ENCODE measurements at regions not wholly inside any gene's neighbourhood (a gene's known extent, or its start where the extent isn't known, plus 50 kb on each side); places are given as distances from the start of the nearest gene placed in this dataset.

GRCh38 chr5:117041926-117042595 lies 467.4 kb upstream of the SEMA6A start:
- DNase-seq (ENCODE audit: low spot score in 2 of 2) = no peak
- H3K27ac Mint-ChIP-seq (ENCODE audit: low read depth) = no peak overlapping the region
- H3K27me3 Mint-ChIP-seq = no peaks in the 10 kb centered on the region
- H3K4me3 Mint-ChIP-seq = no peak overlapping the region
- H3K36me3 Mint-ChIP-seq (ENCODE audit: insufficient read depth) = no peaks in the 10 kb centered on the region
- no peak for ATAC-seq (replicated peaks; ENCODE audit: extremely low read depth, poor library complexity, severe bottlenecking)
- H3K4me1 Mint-ChIP-seq = no peaks in the 10 kb centered on the region
- peaks cover 6% of the 10 kb centered on the region for H3K9me3 Mint-ChIP-seq

- DNase-seq (ENCODE audit: low spot score in 2 of 2) (no peak), ATAC-seq (replicated peaks; ENCODE audit: extremely low read depth, poor library complexity, severe bottlenecking) (no peak)
- Mint-ChIP-seq H3K9me3 (peaks cover 6% of the 10 kb centered on the region), H3K36me3 (ENCODE audit: insufficient read depth) (no peaks in the 10 kb centered on the region), H3K27ac (ENCODE audit: low read depth) (no peak overlapping the region), H3K4me3 (no peak overlapping the region), H3K27me3 (no peaks in the 10 kb centered on the region), H3K4me1 (no peaks in the 10 kb centered on the region)
Observed at GRCh38 chr5:117039035-117039434, 464.4 kb upstream of the SEMA6A start.

GRCh38 chr5:117027384-117027783 lies 452.8 kb upstream of the SEMA6A start:
- ATAC-seq (replicated peaks; ENCODE audit: extremely low read depth, poor library complexity, severe bottlenecking) (no peak), DNase-seq (ENCODE audit: low spot score in 2 of 2) (no peak)
- no peaks in the 10 kb centered on the region for H3K4me1 Mint-ChIP-seq
- H3K27me3 Mint-ChIP-seq = no peaks in the 10 kb centered on the region
- no peak overlapping the region for H3K4me3 Mint-ChIP-seq
- H3K27ac Mint-ChIP-seq (ENCODE audit: low read depth) = no peak overlapping the region
- H3K36me3 Mint-ChIP-seq (ENCODE audit: insufficient read depth) = no peaks in the 10 kb centered on the region
- peaks cover 5% of the 10 kb centered on the region for H3K9me3 Mint-ChIP-seq

DNA sequence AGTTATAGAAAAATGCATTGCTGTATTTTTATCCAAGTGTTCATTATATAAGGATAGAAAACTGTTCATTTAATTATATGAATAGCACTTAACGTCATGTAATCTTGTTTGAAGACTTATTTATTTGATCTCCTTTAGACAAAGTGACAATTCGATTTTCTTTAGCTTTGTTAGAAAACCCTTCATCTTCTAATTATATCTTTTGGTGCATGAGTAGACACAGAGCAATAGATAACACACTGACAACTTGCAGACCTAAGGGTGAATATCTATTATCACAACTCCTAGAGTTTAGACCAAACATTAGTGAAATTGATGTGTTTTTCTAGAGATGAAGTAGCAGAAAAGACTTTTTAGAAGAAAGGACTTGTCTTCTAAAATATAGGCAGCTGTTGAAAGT lies 446.4 kb upstream of the SEMA6A start:
- ATAC-seq (replicated peaks; ENCODE audit: extremely low read depth, poor library complexity, severe bottlenecking) (no peak), DNase-seq (ENCODE audit: low spot score in 2 of 2) (no peak)
- Mint-ChIP-seq H3K36me3 (ENCODE audit: insufficient read depth) (no peaks in the 10 kb centered on the region), H3K4me1 (no peaks in the 10 kb centered on the region), H3K9me3 (no peaks in the 10 kb centered on the region), H3K27me3 (no peaks in the 10 kb centered on the region), H3K4me3 (no peak overlapping the region), H3K27ac (ENCODE audit: low read depth) (no peak overlapping the region)

DNA sequence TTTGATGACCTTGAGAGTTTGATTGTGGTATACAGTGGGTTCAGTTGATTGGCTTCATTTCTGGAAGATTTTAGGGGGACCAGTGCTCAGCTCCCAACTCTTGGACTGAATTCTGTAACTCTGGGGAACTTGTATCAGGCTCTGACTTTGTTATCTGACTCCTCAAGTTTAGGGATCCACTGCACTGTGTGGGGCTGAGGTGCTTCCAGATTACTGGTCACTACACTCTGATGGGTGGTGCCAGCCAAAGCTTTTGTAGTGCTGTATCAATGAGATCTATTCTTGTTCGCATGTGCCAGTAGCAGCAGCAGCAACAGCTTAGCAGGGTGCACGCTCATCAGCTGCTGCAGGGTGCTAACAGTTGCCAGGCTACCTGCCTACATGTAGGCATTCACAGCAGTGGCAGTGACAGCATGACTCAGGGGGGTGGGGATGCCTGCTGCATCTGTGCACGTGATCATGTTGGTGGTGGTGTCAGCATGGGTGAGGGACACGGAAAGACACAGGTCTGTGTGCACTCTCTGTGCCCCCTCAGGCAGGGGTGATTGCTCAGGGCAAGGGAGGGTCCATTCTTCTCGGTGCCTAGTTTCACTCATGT lies 438.8 kb upstream of the SEMA6A start:
- Mint-ChIP-seq H3K9me3 (peaks cover 22% of the 10 kb centered on the region), H3K36me3 (ENCODE audit: insufficient read depth) (peaks cover 2% of the 10 kb centered on the region), H3K27ac (ENCODE audit: low read depth) (no peak overlapping the region)

GRCh38 chr5:117010574-117010973 lies 436.0 kb upstream of the SEMA6A start:
- H3K4me3 Mint-ChIP-seq = no peak overlapping the region
- ATAC-seq (replicated peaks; ENCODE audit: extremely low read depth, poor library complexity, severe bottlenecking) (no peak), DNase-seq (ENCODE audit: low spot score in 2 of 2) (no peak)
- peaks cover 30% of the 10 kb centered on the region for H3K9me3 Mint-ChIP-seq
- no peak overlapping the region for H3K27ac Mint-ChIP-seq (ENCODE audit: low read depth)
- H3K27me3 Mint-ChIP-seq = no peaks in the 10 kb centered on the region
- peaks cover 2% of the 10 kb centered on the region for H3K36me3 Mint-ChIP-seq (ENCODE audit: insufficient read depth)
- no peaks in the 10 kb centered on the region for H3K4me1 Mint-ChIP-seq

More for the DNA sequence above, 438.8 kb upstream of the SEMA6A start:
- no peak overlapping the region for H3K4me3 Mint-ChIP-seq
- DNase-seq (ENCODE audit: low spot score in 2 of 2) (no peak), ATAC-seq (replicated peaks; ENCODE audit: extremely low read depth, poor library complexity, severe bottlenecking) (no peak)
- no peaks in the 10 kb centered on the region for H3K27me3 Mint-ChIP-seq
- no peaks in the 10 kb centered on the region for H3K4me1 Mint-ChIP-seq

GRCh38 chr5:116998024-116998423 lies 423.4 kb upstream of the SEMA6A start:
- no peak overlapping the region for H3K4me3 Mint-ChIP-seq
- H3K27me3 Mint-ChIP-seq = no peaks in the 10 kb centered on the region
- no peak overlapping the region for H3K27ac Mint-ChIP-seq (ENCODE audit: low read depth)
- DNase-seq (ENCODE audit: low spot score in 2 of 2) (no peak), ATAC-seq (replicated peaks; ENCODE audit: extremely low read depth, poor library complexity, severe bottlenecking) (no peak)
- H3K4me1 Mint-ChIP-seq = no peaks in the 10 kb centered on the region
- no peaks in the 10 kb centered on the region for H3K36me3 Mint-ChIP-seq (ENCODE audit: insufficient read depth)
- H3K9me3 Mint-ChIP-seq = no peaks in the 10 kb centered on the region

DNA sequence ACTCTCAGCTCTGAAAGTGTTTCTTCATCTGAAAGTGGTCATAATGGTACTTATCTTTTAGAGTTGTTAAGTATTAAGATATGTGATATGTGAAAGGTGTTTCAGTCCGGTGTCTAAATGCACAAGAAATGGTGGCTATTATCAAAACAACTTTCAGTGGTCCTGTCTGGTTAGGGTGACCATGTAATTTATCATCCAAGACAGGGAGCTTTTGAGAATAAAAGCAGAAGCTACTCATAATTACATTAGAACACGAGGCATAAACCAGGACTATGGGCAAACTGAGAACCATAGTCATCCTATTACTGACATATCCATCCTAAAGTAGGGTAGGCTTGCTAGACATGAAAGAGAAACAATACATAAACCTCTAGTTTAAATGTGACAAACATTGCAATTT lies 418.1 kb upstream of the SEMA6A start:
- Mint-ChIP-seq H3K9me3 (no peaks in the 10 kb centered on the region), H3K4me1 (no peaks in the 10 kb centered on the region)
- ATAC-seq (replicated peaks; ENCODE audit: extremely low read depth, poor library complexity, severe bottlenecking) = no peak

DNA sequence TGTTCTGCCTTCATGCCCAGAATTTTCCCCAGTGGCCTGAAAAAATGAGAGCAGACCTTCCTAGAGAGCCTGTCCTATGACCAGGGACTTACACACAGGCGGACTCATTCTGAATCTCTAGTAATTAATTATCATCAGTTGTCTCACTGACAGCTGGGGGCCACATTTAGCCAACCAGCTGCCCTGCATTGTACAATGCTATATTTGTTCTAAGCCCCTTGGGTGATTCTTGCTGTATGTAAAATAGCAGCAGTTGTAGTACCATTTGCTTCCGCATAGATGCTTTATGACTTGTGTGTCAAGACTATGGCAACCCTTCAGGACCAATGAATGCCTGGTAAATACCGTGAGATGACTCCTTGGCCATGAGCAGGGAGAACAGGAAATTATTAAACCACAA lies 415.4 kb upstream of the SEMA6A start:
- H3K36me3 Mint-ChIP-seq (ENCODE audit: insufficient read depth) = no peaks in the 10 kb centered on the region

More for the DNA sequence above, 418.1 kb upstream of the SEMA6A start:
- H3K4me3 Mint-ChIP-seq = no peak overlapping the region
- H3K27ac Mint-ChIP-seq (ENCODE audit: low read depth) = no peak overlapping the region
- H3K36me3 Mint-ChIP-seq (ENCODE audit: insufficient read depth) = no peaks in the 10 kb centered on the region
- no peak for DNase-seq (ENCODE audit: low spot score in 2 of 2)
- H3K27me3 Mint-ChIP-seq = no peaks in the 10 kb centered on the region

GRCh38 chr5:116982035-116982434 lies 407.4 kb upstream of the SEMA6A start:
- Mint-ChIP-seq H3K36me3 (ENCODE audit: insufficient read depth) (no peaks in the 10 kb centered on the region), H3K9me3 (peaks cover 6% of the 10 kb centered on the region), H3K4me1 (no peaks in the 10 kb centered on the region), H3K4me3 (no peak overlapping the region), H3K27me3 (no peaks in the 10 kb centered on the region), H3K27ac (ENCODE audit: low read depth) (no peak overlapping the region)
- no peak for DNase-seq (ENCODE audit: low spot score in 2 of 2)
- no peak for ATAC-seq (replicated peaks; ENCODE audit: extremely low read depth, poor library complexity, severe bottlenecking)

More for the DNA sequence above, 415.4 kb upstream of the SEMA6A start:
- no peak for DNase-seq (ENCODE audit: low spot score in 2 of 2)
- no peak for ATAC-seq (replicated peaks; ENCODE audit: extremely low read depth, poor library complexity, severe bottlenecking)
- Mint-ChIP-seq H3K4me3 (no peak overlapping the region), H3K4me1 (no peaks in the 10 kb centered on the region), H3K27me3 (no peaks in the 10 kb centered on the region), H3K27ac (ENCODE audit: low read depth) (no peak overlapping the region), H3K9me3 (peaks cover under 1% of the 10 kb centered on the region)

DNA sequence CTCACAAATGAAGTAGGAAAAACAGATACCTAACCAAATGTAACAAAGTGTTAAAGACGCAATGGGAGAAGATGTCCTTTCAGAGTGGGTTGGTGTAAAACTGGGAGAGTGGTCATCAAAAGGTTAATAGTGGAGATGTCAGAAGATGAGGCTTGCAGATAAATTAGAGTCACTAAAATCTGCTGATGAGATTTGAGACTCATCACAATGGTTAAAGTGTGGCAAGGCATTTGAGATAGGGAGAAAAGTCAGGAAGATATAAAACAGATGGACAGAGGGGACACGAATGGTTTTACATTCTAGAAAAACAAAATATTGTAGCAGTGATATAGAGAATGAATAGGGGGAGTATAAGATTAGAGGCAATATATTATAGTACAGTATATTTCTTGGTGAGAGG lies 406.0 kb upstream of the SEMA6A start:
- Mint-ChIP-seq H3K27me3 (no peaks in the 10 kb centered on the region), H3K4me3 (no peak overlapping the region), H3K9me3 (peaks cover 6% of the 10 kb centered on the region), H3K36me3 (ENCODE audit: insufficient read depth) (no peaks in the 10 kb centered on the region), H3K27ac (ENCODE audit: low read depth) (no peak overlapping the region), H3K4me1 (no peaks in the 10 kb centered on the region)
- ATAC-seq (replicated peaks; ENCODE audit: extremely low read depth, poor library complexity, severe bottlenecking) (no peak), DNase-seq (ENCODE audit: low spot score in 2 of 2) (no peak)

- DNase-seq (ENCODE audit: low spot score in 2 of 2) (no peak), ATAC-seq (replicated peaks; ENCODE audit: extremely low read depth, poor library complexity, severe bottlenecking) (no peak)
- H3K36me3 Mint-ChIP-seq (ENCODE audit: insufficient read depth) = no peaks in the 10 kb centered on the region
- peaks cover 15% of the 10 kb centered on the region for H3K9me3 Mint-ChIP-seq
- no peaks in the 10 kb centered on the region for H3K27me3 Mint-ChIP-seq
- no peaks in the 10 kb centered on the region for H3K4me1 Mint-ChIP-seq
- H3K4me3 Mint-ChIP-seq = no peak overlapping the region
- H3K27ac Mint-ChIP-seq (ENCODE audit: low read depth) = no peak overlapping the region
Observed at GRCh38 chr5:116976767-116977166, 402.1 kb upstream of the SEMA6A start.

DNA sequence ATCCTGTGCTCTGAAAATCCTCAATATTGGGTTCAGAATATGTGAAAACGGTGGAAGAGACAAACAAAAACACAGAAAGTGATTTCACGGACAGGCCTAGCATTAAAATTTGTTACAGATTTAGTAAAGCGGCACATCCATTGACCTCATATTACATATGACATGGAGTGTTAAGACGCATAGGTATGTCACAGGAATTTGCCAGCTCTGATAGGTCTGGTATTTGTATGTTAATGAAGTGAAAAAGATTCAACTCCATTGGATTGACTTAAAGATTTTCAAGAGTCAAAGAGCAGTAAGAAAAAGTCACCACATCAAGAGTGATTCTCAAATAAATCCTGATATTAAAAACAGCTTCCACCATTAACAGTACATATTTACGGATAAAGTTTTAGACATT lies 396.5 kb upstream of the SEMA6A start:
- no peak overlapping the region for H3K27ac Mint-ChIP-seq (ENCODE audit: low read depth)
- no peak overlapping the region for H3K4me3 Mint-ChIP-seq
- ATAC-seq (replicated peaks; ENCODE audit: extremely low read depth, poor library complexity, severe bottlenecking) (no peak), DNase-seq (ENCODE audit: low spot score in 2 of 2) (no peak)
- no peaks in the 10 kb centered on the region for H3K27me3 Mint-ChIP-seq
- no peaks in the 10 kb centered on the region for H3K4me1 Mint-ChIP-seq
- H3K36me3 Mint-ChIP-seq (ENCODE audit: insufficient read depth) = peaks cover 1% of the 10 kb centered on the region
- peaks cover 15% of the 10 kb centered on the region for H3K9me3 Mint-ChIP-seq
